ENCODE measurements at regions not wholly inside any gene's neighbourhood (a gene's known extent, or its start where the extent isn't known, plus 50 kb on each side); places are given as distances from the start of the nearest gene placed in this dataset.

GRCh38 chr4:186424745-186425144, 130.6 kb downstream of the MTNR1A start:
- TF ChIP-seq CTCF (IDR thresholded peaks at IDR 0.05): no peak
- no peak for TF ChIP-seq POLR2A (IDR thresholded peaks at IDR 0.05)
